GM12891 (cell line): ENCODE measurements at regions not wholly inside any gene's neighbourhood (a gene's known extent, or its start where the extent isn't known, plus 50 kb on each side); places are given as distances from the start of the nearest gene placed in this dataset.

Experiments
- POLR2A ChIP-seq: IDR thresholded peaks from 2 replicates; pipeline ENCODE4 v1.6.1; 2011; ENCODE audit warnings: low read depth, low read length, control low read depth
- POLR2AphosphoS5 ChIP-seq: IDR thresholded peaks from 2 replicates; pipeline ENCODE4 v1.6.1; 2011; ENCODE audit warnings: low read depth, low read length, control low read depth
- SPI1 ChIP-seq: IDR thresholded peaks from 2 replicates; pipeline ENCODE4 v1.6.1; 2011; ENCODE audit warnings: low read depth, low read length, control low read depth
- TAF1 ChIP-seq: IDR thresholded peaks from 2 replicates; pipeline ENCODE4 v1.6.1; 2011; ENCODE audit warnings: low read depth, low read length, control low read depth

- TF ChIP-seq POLR2AphosphoS5 (no peak), POLR2A (no peak), TAF1 (no peak), SPI1 (no peak)
These were observed 459.5 kb upstream of the KLF12 start for GRCh38 chr13:74593688-74594087.
